ENCODE measurements at regions not wholly inside any gene's neighbourhood (a gene's known extent, or its start where the extent isn't known, plus 50 kb on each side); places are given as distances from the start of the nearest gene placed in this dataset.

GRCh38 chr4:123506011-123506695 is 109.6 kb downstream of the SPRY1 start (continued):
- TF ChIP-seq ZBTB33 (IDR thresholded peaks at IDR 0.05; ENCODE audit: borderline replicate concordance, low read depth) (no peak), ELF1 (IDR thresholded peaks at IDR 0.05) (no peak), YY1 (IDR thresholded peaks at IDR 0.05; ENCODE audit: low read depth) (no peak), FOXM1 (IDR thresholded peaks at IDR 0.05; ENCODE audit: low read depth) (no peak)

- Histone ChIP-seq H2AFZ (ENCODE audit: low read depth) (no peak overlapping the region), H3K4me3 (ENCODE audit: low read depth in 2 of 2, low read length in 1 of 2) (no peak overlapping the region)
Observed at GRCh38 chr4:123507376-123507775, 110.8 kb downstream of the SPRY1 start.

More at GRCh38 chr4:123507376-123507775, 110.8 kb downstream of the SPRY1 start:
- CTCF ChIA-PET, result no interaction called here
- Histone ChIP-seq H3K36me3 (replicated peaks in 1 of 2; ENCODE audit: control insufficient read depth in 1 of 2, insufficient read depth in 2 of 2, low read length in 1 of 2) (no peaks in the 10 kb centered on the region), H3K27ac (ENCODE audit: low read depth in 2 of 2, low read length in 1 of 2) (no peak overlapping the region), H3K79me2 (ENCODE audit: insufficient read depth) (no peaks in the 10 kb centered on the region), H3K9me2 (no peaks in the 10 kb centered on the region), H3K27me3 (ENCODE audit: insufficient read depth) (no peaks in the 10 kb centered on the region), H3K9me3 (no peaks in the 10 kb centered on the region), H3K9ac (no peak overlapping the region), H3K4me1 (ENCODE audit: control insufficient read depth in 1 of 2, insufficient read depth in 2 of 2, low read depth in 1 of 2, low read length in 1 of 2) (no peaks in the 10 kb centered on the region), H3F3A (replicated peaks; ENCODE audit: insufficient read depth) (no peaks in the 10 kb centered on the region), H4K20me1 (ENCODE audit: insufficient read depth) (no peaks in the 10 kb centered on the region), H3K4me2 (no peak overlapping the region)
- DNase-seq, result no peak
- TF ChIP-seq ZBTB33 (IDR thresholded peaks at IDR 0.05; ENCODE audit: borderline replicate concordance, low read depth), result no peak
- TF ChIP-seq PBX3 (IDR thresholded peaks at IDR 0.05), result no peak
- TF ChIP-seq GABPA (IDR thresholded peaks at IDR 0.05; ENCODE audit: low read depth), result no peak
- no peak for TF ChIP-seq NFIC (IDR thresholded peaks at IDR 0.05; ENCODE audit: borderline replicate concordance)
- TF ChIP-seq FOXJ3 (CRISPR knock-in tag; IDR thresholded peaks at IDR 0.05), result no peak
- TF ChIP-seq CTCF (IDR thresholded peaks at IDR 0.05), result no peak
- no peak for TF ChIP-seq SIN3A (IDR thresholded peaks at IDR 0.05; ENCODE audit: borderline replicate concordance, low read depth, low read length)
- TF ChIP-seq TCF12 (IDR thresholded peaks at IDR 0.05), result no peak
- no peak for TF ChIP-seq TAF1 (IDR thresholded peaks at IDR 0.05; ENCODE audit: borderline replicate concordance, low read depth, low read length)
- no peak for TF ChIP-seq FOXM1 (IDR thresholded peaks at IDR 0.05; ENCODE audit: low read depth)
- no peak for TF ChIP-seq SMC3 (IDR thresholded peaks at IDR 0.05; ENCODE audit: low read depth, low read length)
- POLR2A ChIA-PET, result no interaction called here
- whole genome bisulfite sequencing (ENCODE audit: low lambda C conversion rate), result 75% methylated on average over 2 of the region's 2 CpGs

Measured in SK-N-SH (cell line).